Subcutaneous abdominal adipose tissue (tissue), 5 donors: ENCODE measurements at regions not wholly inside any gene's neighbourhood (a gene's known extent, or its start where the extent isn't known, plus 50 kb on each side); places are given as distances from the start of the nearest gene placed in this dataset.
"Not testable (repeated sequence)": the region's sequence is repeated elsewhere in the genome, so short reads cannot be mapped to it uniquely, and the experiment has no call there.

ENCODE experiments used
- H3K27ac ChIP-seq: one replicate; pipeline ENCODE4 v1.7.0; 2013; ENCODE audit warnings: low read depth, mild to moderate bottlenecking, inconsistent platforms, low read length, moderate library complexity
- H3K27me3 ChIP-seq, 5 donors: one replicate each; pipeline ENCODE4 v1.7.0; 2013; ENCODE audit warnings: low read length in 5 of 5, inconsistent platforms in 1 of 5; ENCODE audit not compliant: control insufficient read depth in 5 of 5, insufficient read depth in 4 of 5
- H3K36me3 ChIP-seq, 5 donors: one replicate each; pipeline ENCODE4 v1.7.0; 2013; ENCODE audit warnings: low read length in 5 of 5; ENCODE audit not compliant: control insufficient read depth in 5 of 5, insufficient read depth in 5 of 5
- H3K4me1 ChIP-seq, 5 donors: one replicate each; pipeline ENCODE4 v1.7.0; 2013; ENCODE audit warnings: low read length in 5 of 5, mild to moderate bottlenecking in 3 of 5, moderate library complexity in 1 of 5; ENCODE audit not compliant: control insufficient read depth in 5 of 5, insufficient read depth in 5 of 5
- H3K4me3 ChIP-seq, 5 donors: one replicate each; pipeline ENCODE4 v1.7.0; 2013; ENCODE audit warnings: low read length in 5 of 5, low read depth in 1 of 5
- H3K9ac ChIP-seq, 5 donors: one replicate each; pipeline ENCODE4 v1.7.0; 2013; ENCODE audit warnings: low read length in 5 of 5, mild to moderate bottlenecking in 4 of 5, moderate library complexity in 3 of 5
- H3K9me3 ChIP-seq, 5 donors: one replicate each; pipeline ENCODE4 v1.7.0; 2013; ENCODE audit warnings: low read length in 5 of 5; ENCODE audit not compliant: control insufficient read depth in 5 of 5
- donor health status: healthy.
- donor health status: healthy.
- donor health status: healthy.
- donor health status: healthy.
- donor health status: healthy.

- no peaks in the 10 kb centered on the region for H3K27me3 ChIP-seq
- H3K4me3 ChIP-seq, result no peak overlapping the region
- H3K4me1 ChIP-seq, result no peaks in the 10 kb centered on the region
- no peak overlapping the region for H3K9ac ChIP-seq
- peaks cover 0 to 4% (median 0%) of the 10 kb centered on the region in 5 donors for H3K9me3 ChIP-seq
- H3K27ac ChIP-seq, result no peak overlapping the region
- no peaks in the 10 kb centered on the region for H3K36me3 ChIP-seq
These were observed 325.7 kb upstream of the STXBP6 start for GRCh38 chr14:25375639-25376038.

DNA sequence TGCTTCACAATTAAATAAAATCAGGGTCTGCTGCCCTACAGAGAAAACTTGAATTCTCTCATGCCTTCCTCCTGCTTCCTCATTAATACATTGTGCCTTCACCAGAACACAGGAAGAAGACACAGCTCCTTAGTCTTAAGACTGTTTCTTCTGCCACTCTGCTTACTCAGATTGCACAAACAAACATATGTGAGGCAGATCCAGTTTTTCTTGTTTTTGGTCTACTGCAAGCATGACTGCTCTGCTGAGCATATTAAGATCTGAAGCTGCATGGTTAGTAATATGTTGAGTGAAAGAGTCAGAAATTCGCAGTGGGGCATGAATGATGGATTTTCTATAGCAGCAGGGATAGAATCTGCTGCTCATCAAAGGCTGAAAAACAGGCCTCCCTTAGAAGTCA is 321.1 kb upstream of the STXBP6 start:
- H3K4me3 ChIP-seq, result no peak overlapping the region
- H3K27me3 ChIP-seq, result no peaks in the 10 kb centered on the region
- H3K4me1 ChIP-seq, result no peaks in the 10 kb centered on the region
- H3K36me3 ChIP-seq, result no peaks in the 10 kb centered on the region
- no peak overlapping the region for H3K27ac ChIP-seq
- no peaks in the 10 kb centered on the region for H3K9me3 ChIP-seq
- H3K9ac ChIP-seq, result no peak overlapping the region

DNA sequence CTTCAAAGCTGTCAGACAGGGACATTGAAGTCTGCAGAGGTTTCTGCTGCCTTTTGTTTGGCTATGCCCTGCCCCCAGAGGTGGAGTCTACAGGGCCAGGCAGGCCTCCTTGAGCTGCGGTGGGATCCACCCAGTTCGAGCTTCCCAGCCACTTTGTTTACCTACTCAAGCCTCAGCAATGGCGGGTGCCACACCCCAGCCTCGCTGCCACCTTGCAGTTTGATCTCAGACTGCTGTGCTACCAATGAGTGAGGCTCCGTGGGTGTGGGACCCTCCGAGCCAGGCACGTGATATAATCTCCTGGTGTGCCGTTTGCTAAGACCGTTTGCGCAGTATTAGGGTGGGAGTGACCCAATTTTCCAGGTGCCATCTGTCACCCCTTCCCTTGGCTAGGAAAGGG is 320.1 kb upstream of the STXBP6 start:
- not testable (repeated sequence) for H3K27ac ChIP-seq, H3K4me3 ChIP-seq, H3K4me1 ChIP-seq, H3K9ac ChIP-seq, H3K27me3 ChIP-seq, H3K9me3 ChIP-seq, H3K36me3 ChIP-seq

DNA sequence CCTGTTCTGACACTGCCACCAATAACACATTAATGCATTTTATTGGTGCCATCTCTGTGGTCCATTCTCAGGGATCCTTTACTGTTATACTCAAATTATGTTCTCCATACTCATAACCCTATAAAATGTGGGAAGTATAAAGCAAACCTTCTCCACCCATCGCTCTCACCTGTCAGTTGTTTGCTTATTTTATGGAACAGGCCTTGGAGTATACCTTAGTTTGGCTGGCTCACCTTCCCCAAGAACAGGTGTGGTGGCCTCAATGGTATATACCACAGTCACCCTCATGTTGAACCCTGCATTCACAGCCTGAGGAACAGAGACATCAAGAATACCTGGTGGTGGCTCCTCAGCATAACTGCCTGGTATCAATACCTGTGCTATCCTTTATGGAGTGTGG is 308.4 kb upstream of the STXBP6 start:
- Histone ChIP-seq H3K36me3 (no peaks in the 10 kb centered on the region), H3K27ac (no peak overlapping the region), H3K4me3 (no peak overlapping the region), H3K9ac (no peak overlapping the region), H3K27me3 (no peaks in the 10 kb centered on the region), H3K9me3 (no peaks in the 10 kb centered on the region), H3K4me1 (no peaks in the 10 kb centered on the region)

GRCh38 chr14:25351269-25351668 is 301.3 kb upstream of the STXBP6 start:
- H3K27ac ChIP-seq, result no peak overlapping the region
- no peaks in the 10 kb centered on the region for H3K27me3 ChIP-seq
- H3K36me3 ChIP-seq, result no peaks in the 10 kb centered on the region
- H3K4me3 ChIP-seq, result no peak overlapping the region
- peaks cover 0 to 3% (median 0%) of the 10 kb centered on the region in 5 donors for H3K9me3 ChIP-seq
- H3K4me1 ChIP-seq, result no peaks in the 10 kb centered on the region
- H3K9ac ChIP-seq, result no peak overlapping the region

GRCh38 chr14:25350802-25351201 is 300.9 kb upstream of the STXBP6 start:
- Histone ChIP-seq H3K4me1 (no peaks in the 10 kb centered on the region), H3K27me3 (no peaks in the 10 kb centered on the region), H3K36me3 (no peaks in the 10 kb centered on the region), H3K9ac (no peak overlapping the region), H3K4me3 (no peak overlapping the region), H3K9me3 (peaks cover 0 to 3% (median 0%) of the 10 kb centered on the region in 5 donors), H3K27ac (no peak overlapping the region)

- Histone ChIP-seq H3K4me3 (no peak overlapping the region), H3K9me3 (peaks cover 0 to 3% (median 0%) of the 10 kb centered on the region in 5 donors), H3K36me3 (no peaks in the 10 kb centered on the region), H3K27me3 (no peaks in the 10 kb centered on the region), H3K9ac (no peak overlapping the region), H3K27ac (no peak overlapping the region), H3K4me1 (no peaks in the 10 kb centered on the region)
These were observed 300.1 kb upstream of the STXBP6 start for GRCh38 chr14:25350021-25350420.

DNA sequence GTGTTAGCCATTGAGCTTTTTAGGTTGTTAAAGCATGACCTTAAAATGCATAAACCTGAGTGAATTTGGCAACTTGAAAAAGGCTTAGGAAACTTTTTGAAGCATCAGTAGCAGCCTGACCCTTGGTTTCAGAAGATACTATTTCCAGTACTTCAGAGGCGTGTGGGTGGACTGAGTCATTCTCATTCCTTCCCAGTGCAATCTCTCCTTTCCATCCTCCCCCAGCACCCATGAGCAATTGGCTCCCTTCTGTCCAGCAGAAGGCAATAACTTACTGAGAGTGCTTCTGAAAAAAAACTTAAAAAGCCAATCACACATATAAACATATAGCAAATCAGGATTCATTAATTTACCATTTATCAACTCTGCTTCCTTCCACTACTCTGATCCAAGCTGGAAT is 299.3 kb upstream of the STXBP6 start:
- Histone ChIP-seq H3K9ac (no peak overlapping the region), H3K27me3 (no peaks in the 10 kb centered on the region), H3K4me1 (no peaks in the 10 kb centered on the region), H3K4me3 (no peak overlapping the region), H3K36me3 (no peaks in the 10 kb centered on the region), H3K9me3 (peaks cover 0 to 6% (median 5%) of the 10 kb centered on the region in 5 donors), H3K27ac (no peak overlapping the region)

DNA sequence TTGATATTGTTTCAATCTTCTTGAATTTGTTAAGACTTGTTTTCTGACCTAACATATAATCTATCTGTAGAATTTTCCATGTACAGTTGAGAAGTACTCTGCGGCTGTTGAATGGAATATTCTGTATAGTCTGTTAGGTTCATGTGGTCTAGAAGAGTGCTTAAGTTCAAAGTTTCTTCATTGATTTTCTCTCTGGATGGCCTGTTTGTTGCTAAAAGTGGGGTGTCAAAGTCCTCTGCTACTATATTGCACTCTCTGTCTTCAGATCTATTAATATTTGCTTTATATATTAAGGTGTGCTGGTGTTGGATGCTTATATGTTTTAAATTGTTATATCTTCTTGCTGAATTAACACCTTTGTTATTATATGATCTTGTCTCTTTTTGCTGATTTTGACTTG is 290.9 kb upstream of the STXBP6 start:
- H3K27me3 ChIP-seq, result no peaks in the 10 kb centered on the region
- no peaks in the 10 kb centered on the region for H3K4me1 ChIP-seq
- H3K9me3 ChIP-seq, result peaks cover 0 to 20% (median 9%) of the 10 kb centered on the region in 5 donors
- H3K9ac ChIP-seq, result no peak overlapping the region
- H3K36me3 ChIP-seq, result no peaks in the 10 kb centered on the region
- no peak overlapping the region for H3K4me3 ChIP-seq
- no peak overlapping the region for H3K27ac ChIP-seq

DNA sequence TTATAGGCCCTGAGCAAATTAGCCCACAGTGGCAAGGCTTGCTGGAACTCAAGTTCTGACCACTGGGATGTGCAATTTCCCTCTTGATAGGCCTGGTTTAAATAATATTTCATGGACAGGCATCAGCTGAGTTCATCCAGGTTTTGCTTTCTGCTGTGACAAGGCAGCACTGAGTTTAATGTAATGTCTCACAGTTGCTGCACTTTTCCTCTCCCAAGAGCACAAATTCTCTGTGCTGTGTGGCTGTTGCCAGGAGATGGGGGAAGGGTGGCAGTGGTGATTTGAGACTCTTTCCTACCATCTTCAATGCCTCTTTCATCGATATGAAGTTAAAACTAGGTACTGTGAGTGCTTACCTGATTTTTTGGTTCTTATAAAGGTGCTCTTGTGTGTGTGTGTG is 272.8 kb upstream of the STXBP6 start:
- H3K4me3 ChIP-seq, result no peak overlapping the region
- H3K9me3 ChIP-seq, result peaks cover 0 to 3% (median 0%) of the 10 kb centered on the region in 5 donors
- no peak overlapping the region for H3K9ac ChIP-seq
- H3K36me3 ChIP-seq, result no peaks in the 10 kb centered on the region
- no peaks in the 10 kb centered on the region for H3K27me3 ChIP-seq
- no peak overlapping the region for H3K27ac ChIP-seq
- H3K4me1 ChIP-seq, result no peaks in the 10 kb centered on the region

- not testable (repeated sequence) for H3K27ac ChIP-seq, H3K4me1 ChIP-seq, H3K36me3 ChIP-seq, H3K27me3 ChIP-seq, H3K9ac ChIP-seq, H3K4me3 ChIP-seq, H3K9me3 ChIP-seq
These were observed 266.1 kb upstream of the STXBP6 start for GRCh38 chr14:25316007-25316406.
